Colonic mucosa (tissue), 4 donors: ENCODE measurements at regions not wholly inside any gene's neighbourhood (a gene's known extent, or its start where the extent isn't known, plus 50 kb on each side); places are given as distances from the start of the nearest gene placed in this dataset.

Source experiments
- DNase-seq: peaks from one replicate; pipeline ENCODE4 v3.0.0-alpha.2; 2020
- H3K27ac ChIP-seq: fragments of 200-600 bp; one replicate; pipeline ENCODE4 v1.8.0; 2021
- H3K27me3 ChIP-seq: fragments of 200-600 bp; one replicate; pipeline ENCODE4 v1.8.0; 2021
- H3K36me3 ChIP-seq: fragments of 200-600 bp; one replicate; pipeline ENCODE4 v1.8.0; 2021
- H3K4me1 ChIP-seq: fragments of 200-600 bp; one replicate; pipeline ENCODE4 v1.8.0; 2021; ENCODE audit warnings: mild to moderate bottlenecking
- H3K4me3 ChIP-seq: fragments of 200-600 bp; one replicate; pipeline ENCODE4 v1.8.0; 2021
- H3K9ac ChIP-seq, 2 donors: one replicate each; pipeline ENCODE4 v1.7.0; 2013; ENCODE audit warnings: control low read depth in 2 of 2, low read depth in 2 of 2, low read length in 2 of 2
- H3K9me3 ChIP-seq: fragments of 200-600 bp; one replicate; pipeline ENCODE4 v1.8.0; 2021
- CTCF ChIP-seq: fragments of 200-600 bp; IDR thresholded peaks from one replicate; pipeline ENCODE4 v1.8.0; 2022; ENCODE audit warnings: antibody characterized with exemption, mild to moderate bottlenecking
- intact Hi-C: fragments of 100-400 bp; cut with DNase I; formaldehyde crosslinking; loops from one replicate; pipeline ENCODE4 v1.14.1; 2022
- donor health status: healthy.
- donor health status: DM: no; HTN: no; CAD: no.
- donor health status: DM: no; HTN: no; CAD: no.

GRCh38 chr22:48700180-48700565 is 1127.5 kb downstream of the BRD1 start:
- no peak overlapping the region for H3K9ac ChIP-seq
- H3K4me3 ChIP-seq: no peak overlapping the region
- no peak overlapping the region for H3K27ac ChIP-seq
- intact Hi-C loops: no loop called here
- no peaks in the 10 kb centered on the region for H3K4me1 ChIP-seq
- no peaks in the 10 kb centered on the region for H3K9me3 ChIP-seq
- no peaks in the 10 kb centered on the region for H3K36me3 ChIP-seq
- TF ChIP-seq CTCF: no peak
- no peak for DNase-seq
- H3K27me3 ChIP-seq: no peaks in the 10 kb centered on the region

- Histone ChIP-seq H3K27me3 (no peaks in the 10 kb centered on the region), H3K36me3 (no peaks in the 10 kb centered on the region), H3K27ac (no peak overlapping the region), H3K4me1 (no peaks in the 10 kb centered on the region), H3K9ac (no peak overlapping the region), H3K9me3 (no peaks in the 10 kb centered on the region), H3K4me3 (no peak overlapping the region)
- no peak for TF ChIP-seq CTCF
- no peak for DNase-seq
- intact Hi-C loops: no loop called here
Observed at GRCh38 chr22:48699511-48699910, 1128.2 kb downstream of the BRD1 start.

DNA sequence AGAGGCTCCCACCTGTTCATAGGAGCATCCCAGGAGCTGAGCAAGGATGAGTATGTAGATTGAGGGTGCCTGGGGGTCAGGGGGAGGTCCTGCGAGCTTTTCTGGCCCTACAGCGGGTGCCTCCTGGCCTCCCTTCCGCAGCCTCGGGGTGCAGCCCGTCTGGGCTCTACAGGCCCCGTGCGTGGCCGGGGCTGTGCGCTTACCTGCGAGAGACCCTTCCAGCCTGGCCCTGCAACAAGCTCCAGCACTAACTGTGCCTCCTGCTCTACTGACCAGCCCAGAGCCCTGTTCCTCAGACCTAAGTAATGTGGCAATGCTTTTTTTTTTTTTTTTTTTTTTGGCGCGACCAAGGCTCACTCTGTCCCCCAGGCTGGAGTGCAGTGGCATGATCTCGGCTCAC is 1129.1 kb downstream of the BRD1 start:
- intact Hi-C loops: no loop called here
- no peak overlapping the region for H3K9ac ChIP-seq
- TF ChIP-seq CTCF: no peak
- H3K9me3 ChIP-seq: no peaks in the 10 kb centered on the region
- H3K36me3 ChIP-seq: no peaks in the 10 kb centered on the region
- H3K27me3 ChIP-seq: no peaks in the 10 kb centered on the region
- no peak overlapping the region for H3K4me3 ChIP-seq
- no peak for DNase-seq
- H3K4me1 ChIP-seq: no peaks in the 10 kb centered on the region
- H3K27ac ChIP-seq: no peak overlapping the region

- no peak for TF ChIP-seq CTCF
- Histone ChIP-seq H3K9ac (no peak overlapping the region), H3K9me3 (no peaks in the 10 kb centered on the region), H3K36me3 (no peaks in the 10 kb centered on the region), H3K4me3 (no peak overlapping the region), H3K27me3 (no peaks in the 10 kb centered on the region), H3K4me1 (no peaks in the 10 kb centered on the region), H3K27ac (no peak overlapping the region)
- intact Hi-C loops: no loop called here
- DNase-seq: no peak
Observed at GRCh38 chr22:48697694-48698276, 1129.9 kb downstream of the BRD1 start.

DNA sequence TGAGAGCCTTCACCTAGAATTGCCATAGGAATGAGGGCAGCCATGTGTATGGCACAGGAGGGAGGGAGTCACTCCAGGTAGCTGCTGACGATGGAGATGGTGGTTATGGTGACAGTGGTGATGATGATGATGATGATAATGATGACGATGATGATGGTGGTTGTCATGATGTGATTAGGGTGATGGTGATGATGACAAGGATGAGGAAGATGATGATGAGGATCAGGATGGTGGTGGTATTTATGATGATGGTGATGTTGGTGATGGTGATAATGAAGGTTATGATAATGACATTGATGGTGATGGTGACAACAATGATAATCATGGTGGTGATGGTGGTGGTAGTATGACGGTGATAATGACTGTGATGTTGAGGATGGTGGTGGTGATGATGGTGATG is 1130.5 kb downstream of the BRD1 start:
- Histone ChIP-seq H3K9me3 (no peaks in the 10 kb centered on the region), H3K4me3 (no peak overlapping the region), H3K4me1 (no peaks in the 10 kb centered on the region), H3K27me3 (no peaks in the 10 kb centered on the region), H3K27ac (no peak overlapping the region), H3K9ac (no peak overlapping the region), H3K36me3 (no peaks in the 10 kb centered on the region)
- no peak for DNase-seq
- intact Hi-C loops: no loop called here
- no peak for TF ChIP-seq CTCF

GRCh38 chr22:48696371-48696770 is 1131.3 kb downstream of the BRD1 start:
- DNase-seq: no peak
- TF ChIP-seq CTCF: no peak
- Histone ChIP-seq H3K27me3 (no peaks in the 10 kb centered on the region), H3K36me3 (no peaks in the 10 kb centered on the region), H3K9me3 (no peaks in the 10 kb centered on the region), H3K4me1 (no peaks in the 10 kb centered on the region), H3K27ac (no peak overlapping the region), H3K9ac (no peak overlapping the region), H3K4me3 (no peak overlapping the region)
- intact Hi-C loops: no loop called here
